ENCODE measurements at regions not wholly inside any gene's neighbourhood (a gene's known extent, or its start where the extent isn't known, plus 50 kb on each side); places are given as distances from the start of the nearest gene placed in this dataset.
"Not testable (repeated sequence)": the region's sequence is repeated elsewhere in the genome, so short reads cannot be mapped to it uniquely, and the experiment has no call there.

DNA sequence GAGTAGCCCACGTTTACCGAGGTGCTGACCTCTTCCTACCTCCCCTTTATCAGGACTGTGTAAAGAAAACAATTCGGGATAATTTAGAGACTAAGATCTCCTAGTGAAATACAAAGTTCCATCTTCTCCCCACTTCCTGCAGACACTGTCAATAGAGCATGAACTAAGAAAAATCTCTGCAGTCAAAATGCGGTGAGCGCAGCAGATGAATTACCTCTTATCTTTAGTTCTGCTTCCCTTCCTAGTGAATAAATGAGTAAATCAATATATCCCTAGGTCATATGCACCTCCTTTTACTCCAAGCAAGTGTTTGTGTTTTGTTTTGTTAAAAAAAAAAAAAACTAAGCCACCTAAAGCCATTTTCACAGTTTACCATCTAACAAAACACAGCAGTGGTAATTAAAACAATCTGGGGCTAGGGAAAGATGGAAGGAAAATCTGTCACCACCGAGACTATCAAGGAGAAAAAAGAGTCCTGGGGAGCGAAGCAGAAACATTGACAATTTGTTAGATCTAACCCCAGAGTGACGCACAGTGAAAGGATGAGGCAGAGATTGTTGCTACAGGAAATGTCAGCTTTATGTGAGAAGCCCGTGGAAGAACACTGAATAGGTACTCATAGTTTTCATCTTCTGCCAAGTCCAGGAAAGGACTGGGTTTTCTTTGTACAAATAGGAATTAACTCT, 159.4 kb upstream of the SPTLC3 start:
- Histone ChIP-seq H3K36me3 (ENCODE audit: insufficient read depth) (no peaks in the 10 kb centered on the region), H3K27ac (no peak overlapping the region), H2AFZ (ENCODE audit: low read depth) (no peak overlapping the region), H3K9ac (no peak overlapping the region), H3K4me2 (no peak overlapping the region), H4K20me1 (ENCODE audit: insufficient read depth) (no peaks in the 10 kb centered on the region), H3K4me1 (ENCODE audit: low read depth, poor library complexity, severe bottlenecking) (no peaks in the 10 kb centered on the region), H3K79me2 (ENCODE audit: insufficient read depth, low read depth) (no peaks in the 10 kb centered on the region), H3K27me3 (ENCODE audit: insufficient read depth, low read depth) (no peaks in the 10 kb centered on the region), H3K4me3 (IDR thresholded peaks at IDR 0.05; ENCODE audit: insufficient read depth, low read depth, low read length) (no peak overlapping the region)
- TF ChIP-seq, protein P1, sequence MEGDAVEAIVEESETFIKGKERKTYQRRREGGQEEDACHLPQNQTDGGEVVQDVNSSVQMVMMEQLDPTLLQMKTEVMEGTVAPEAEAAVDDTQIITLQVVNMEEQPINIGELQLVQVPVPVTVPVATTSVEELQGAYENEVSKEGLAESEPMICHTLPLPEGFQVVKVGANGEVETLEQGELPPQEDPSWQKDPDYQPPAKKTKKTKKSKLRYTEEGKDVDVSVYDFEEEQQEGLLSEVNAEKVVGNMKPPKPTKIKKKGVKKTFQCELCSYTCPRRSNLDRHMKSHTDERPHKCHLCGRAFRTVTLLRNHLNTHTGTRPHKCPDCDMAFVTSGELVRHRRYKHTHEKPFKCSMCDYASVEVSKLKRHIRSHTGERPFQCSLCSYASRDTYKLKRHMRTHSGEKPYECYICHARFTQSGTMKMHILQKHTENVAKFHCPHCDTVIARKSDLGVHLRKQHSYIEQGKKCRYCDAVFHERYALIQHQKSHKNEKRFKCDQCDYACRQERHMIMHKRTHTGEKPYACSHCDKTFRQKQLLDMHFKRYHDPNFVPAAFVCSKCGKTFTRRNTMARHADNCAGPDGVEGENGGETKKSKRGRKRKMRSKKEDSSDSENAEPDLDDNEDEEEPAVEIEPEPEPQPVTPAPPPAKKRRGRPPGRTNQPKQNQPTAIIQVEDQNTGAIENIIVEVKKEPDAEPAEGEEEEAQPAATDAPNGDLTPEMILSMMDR (conservative IDR thresholded peaks at IDR 0.05; ENCODE audit: low read depth, low read length) = no peak

DNA sequence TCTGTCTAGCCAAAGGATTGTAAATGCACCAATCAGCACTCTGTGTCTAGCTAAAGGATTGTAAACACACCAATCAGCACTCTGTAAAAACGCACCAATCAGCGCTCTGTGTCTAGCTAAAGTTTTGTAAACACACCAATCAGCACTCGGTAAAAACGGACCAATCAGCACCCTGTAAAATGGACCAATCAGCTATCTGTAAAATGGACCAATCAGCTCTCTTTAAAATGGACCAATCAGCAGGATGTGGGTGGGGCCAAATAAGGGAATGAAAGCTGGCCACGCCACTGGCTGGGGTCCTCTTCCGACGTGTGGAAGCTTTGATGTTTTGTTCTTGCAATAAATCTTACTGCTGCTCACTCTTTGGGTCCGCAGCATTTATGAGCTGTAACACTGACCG, 151.1 kb upstream of the SPTLC3 start:
- H4K20me1 ChIP-seq (ENCODE audit: insufficient read depth); H3K4me2 ChIP-seq; H3K79me2 ChIP-seq (ENCODE audit: insufficient read depth, low read depth); H3K9ac ChIP-seq; H3K27ac ChIP-seq; H3K27me3 ChIP-seq (ENCODE audit: insufficient read depth, low read depth); H3K4me3 ChIP-seq (IDR thresholded peaks at IDR 0.05; ENCODE audit: insufficient read depth, low read depth, low read length); H3K4me1 ChIP-seq (ENCODE audit: low read depth, poor library complexity, severe bottlenecking); H3K36me3 ChIP-seq (ENCODE audit: insufficient read depth); H2AFZ ChIP-seq (ENCODE audit: low read depth): not testable (repeated sequence)

DNA sequence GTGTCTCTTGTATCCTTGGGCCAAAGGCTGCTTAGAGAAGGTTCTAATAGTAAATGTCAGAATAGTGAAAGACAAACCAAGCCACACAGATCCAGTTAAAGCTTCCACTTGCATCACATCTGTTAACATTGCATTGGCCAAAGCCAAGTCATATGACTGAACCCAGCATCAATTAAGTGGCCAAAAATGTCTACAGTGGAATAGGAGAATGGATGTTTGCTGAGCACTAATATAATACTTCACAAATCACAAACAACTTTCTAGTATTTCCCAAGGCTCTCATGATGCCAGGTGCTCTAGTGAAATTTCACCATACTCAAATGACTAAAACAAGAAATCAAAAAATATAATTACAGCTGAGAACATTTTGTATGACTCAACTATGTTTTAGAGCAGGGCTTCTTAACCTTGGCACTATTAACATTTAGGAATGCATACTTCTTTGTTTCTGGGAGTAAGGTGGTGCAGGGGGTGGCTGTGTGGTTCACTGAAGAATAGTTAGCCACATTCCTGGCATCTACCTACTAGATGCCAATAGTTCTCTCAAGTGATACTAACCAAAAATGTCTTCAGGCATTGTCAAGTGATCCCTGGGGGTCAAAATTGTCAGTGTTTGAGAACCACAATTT, 148.0 kb upstream of the SPTLC3 start:
- H4K20me1 ChIP-seq (ENCODE audit: insufficient read depth) = no peaks in the 10 kb centered on the region
- no peaks in the 10 kb centered on the region for H3K79me2 ChIP-seq (ENCODE audit: insufficient read depth, low read depth)
- no peak overlapping the region for H3K4me3 ChIP-seq (IDR thresholded peaks at IDR 0.05; ENCODE audit: insufficient read depth, low read depth, low read length)
- H3K4me2 ChIP-seq = no peak overlapping the region
- H3K9ac ChIP-seq = no peak overlapping the region
- no peaks in the 10 kb centered on the region for H3K4me1 ChIP-seq (ENCODE audit: low read depth, poor library complexity, severe bottlenecking)
- H3K27ac ChIP-seq = no peak overlapping the region
- no peaks in the 10 kb centered on the region for H3K36me3 ChIP-seq (ENCODE audit: insufficient read depth)
- TF ChIP-seq, protein P1 (conservative IDR thresholded peaks at IDR 0.05; ENCODE audit: low read depth, low read length) = no peak
- no peak overlapping the region for H2AFZ ChIP-seq (ENCODE audit: low read depth)
- no peaks in the 10 kb centered on the region for H3K27me3 ChIP-seq (ENCODE audit: insufficient read depth, low read depth)

DNA sequence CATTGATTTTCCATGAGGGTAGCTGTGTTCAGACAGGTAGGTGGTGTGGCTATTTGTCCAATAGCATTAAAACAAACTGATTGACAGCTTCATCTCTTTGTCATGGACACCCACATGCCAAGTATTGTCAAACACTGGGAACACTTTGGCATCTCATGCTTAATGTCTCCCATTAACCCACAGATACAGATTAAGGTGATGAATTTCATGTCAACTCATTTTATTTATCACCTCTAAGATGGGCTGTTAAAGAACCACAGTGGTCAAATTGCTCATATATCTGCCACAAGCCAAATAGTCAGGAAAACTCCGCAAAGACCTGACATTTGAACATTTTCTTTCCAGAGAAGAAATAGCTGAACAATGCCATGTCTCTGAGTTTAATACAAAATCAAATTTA, 139.1 kb upstream of the SPTLC3 start:
- H3K27me3 ChIP-seq (ENCODE audit: insufficient read depth, low read depth) = no peaks in the 10 kb centered on the region
- H3K4me2 ChIP-seq = no peak overlapping the region
- H3K27ac ChIP-seq = no peak overlapping the region

More for the DNA sequence above, 139.1 kb upstream of the SPTLC3 start:
- Histone ChIP-seq H4K20me1 (ENCODE audit: insufficient read depth) (no peaks in the 10 kb centered on the region), H3K4me1 (ENCODE audit: low read depth, poor library complexity, severe bottlenecking) (no peaks in the 10 kb centered on the region), H2AFZ (ENCODE audit: low read depth) (no peak overlapping the region), H3K9ac (no peak overlapping the region), H3K79me2 (ENCODE audit: insufficient read depth, low read depth) (no peaks in the 10 kb centered on the region), H3K4me3 (IDR thresholded peaks at IDR 0.05; ENCODE audit: insufficient read depth, low read depth, low read length) (no peak overlapping the region), H3K36me3 (ENCODE audit: insufficient read depth) (no peaks in the 10 kb centered on the region)
- TF ChIP-seq, protein P1 (conservative IDR thresholded peaks at IDR 0.05; ENCODE audit: low read depth, low read length) = no peak

All from KMS-11 (cell line).